Endometrium (tissue), 2 donors: ENCODE measurements at regions not wholly inside any gene's neighbourhood (a gene's known extent, or its start where the extent isn't known, plus 50 kb on each side); places are given as distances from the start of the nearest gene placed in this dataset.

Experiments used
- FAIRE-seq: peaks from 2 replicates; lab custom pipeline; 2012; peaks lifted over from hg19 to GRCh38; lab: Jason Lieb, UNC
- donor health status: control.
- donor health status: control.

DNA sequence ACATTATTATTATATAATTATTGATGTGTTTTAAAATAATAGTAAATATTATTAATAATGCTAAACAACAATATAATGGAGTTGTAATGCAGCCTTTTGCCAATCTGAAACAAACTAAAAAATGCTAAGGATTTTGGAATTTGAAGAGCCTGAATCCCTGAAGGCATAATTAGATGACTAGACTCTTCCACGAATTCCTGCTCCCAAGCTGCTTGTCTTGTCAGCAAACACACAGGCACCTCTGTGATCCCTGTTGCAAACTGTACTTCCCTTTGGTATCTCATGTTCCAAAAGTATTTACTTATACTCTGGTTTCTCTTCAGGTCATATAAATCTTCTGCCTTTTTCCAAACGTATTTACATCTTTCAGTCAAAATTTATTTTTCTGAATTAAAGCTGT lies 1862.4 kb downstream of the OLFM4 start:
- no peak for FAIRE-seq

DNA sequence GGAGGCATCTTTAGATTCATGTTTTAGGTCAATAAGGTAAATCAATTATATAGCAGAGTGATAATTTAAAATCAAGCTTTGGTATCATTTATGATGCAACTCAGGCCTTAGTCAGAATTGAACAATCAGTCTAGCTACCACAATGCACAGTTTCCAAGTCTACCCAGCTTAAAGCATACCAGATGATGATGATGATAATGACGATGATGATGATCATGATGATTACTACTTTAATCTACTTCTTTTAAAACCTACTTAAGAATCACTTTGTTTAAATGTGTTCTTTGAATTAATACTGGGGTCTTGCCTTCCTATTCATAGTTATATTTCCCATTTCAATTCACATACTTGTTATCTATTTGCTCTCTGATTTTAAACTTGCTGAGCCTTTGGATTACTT lies 1872.7 kb downstream of the OLFM4 start:
- FAIRE-seq, result no peak

- FAIRE-seq, result no peak
These were observed 1883.8 kb downstream of the OLFM4 start for GRCh38 chr13:54912367-54912766.

- no peak for FAIRE-seq
These were observed 1885.1 kb downstream of the OLFM4 start for GRCh38 chr13:54913668-54914067.

DNA sequence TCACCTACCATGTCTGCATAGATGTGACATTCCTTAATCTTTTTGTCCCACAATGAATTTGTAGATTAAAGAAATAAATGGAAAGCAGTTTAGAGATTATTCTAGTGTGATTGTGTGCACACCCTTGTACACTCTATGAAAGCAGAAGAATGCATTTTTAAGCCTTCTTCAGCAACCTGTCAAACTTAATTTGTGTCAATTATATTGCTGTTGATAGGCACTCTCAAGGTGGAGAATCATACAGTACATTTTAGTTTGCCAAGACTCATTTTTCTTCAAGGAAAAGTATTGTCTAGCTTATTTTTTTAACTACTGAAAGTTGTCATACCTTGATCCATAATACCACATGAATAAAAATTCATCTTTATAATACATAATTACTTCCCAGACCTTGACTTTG lies 1898.9 kb downstream of the OLFM4 start:
- no peak for FAIRE-seq

DNA sequence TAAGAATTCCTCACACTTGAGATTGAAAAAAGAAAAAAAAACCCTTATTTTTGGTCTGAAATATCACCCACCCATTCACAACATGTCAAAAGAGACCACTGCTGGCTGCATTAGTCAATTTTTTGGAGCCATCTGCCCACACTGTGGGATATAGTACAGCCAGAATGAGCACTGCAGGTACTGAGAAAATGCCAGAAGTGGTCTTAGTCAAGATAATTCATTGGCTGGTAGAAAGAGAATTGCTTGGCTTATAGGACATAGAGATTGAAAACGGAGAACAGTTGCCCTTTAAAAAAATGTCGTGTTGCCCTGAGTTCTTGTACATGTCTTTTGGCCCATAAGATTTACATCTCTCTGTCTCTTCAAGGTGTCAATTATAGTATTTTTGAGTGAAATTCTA lies 1899.5 kb downstream of the OLFM4 start:
- no peak for FAIRE-seq

GRCh38 chr13:54934121-54934520 lies 1905.5 kb downstream of the OLFM4 start:
- no peak for FAIRE-seq

DNA sequence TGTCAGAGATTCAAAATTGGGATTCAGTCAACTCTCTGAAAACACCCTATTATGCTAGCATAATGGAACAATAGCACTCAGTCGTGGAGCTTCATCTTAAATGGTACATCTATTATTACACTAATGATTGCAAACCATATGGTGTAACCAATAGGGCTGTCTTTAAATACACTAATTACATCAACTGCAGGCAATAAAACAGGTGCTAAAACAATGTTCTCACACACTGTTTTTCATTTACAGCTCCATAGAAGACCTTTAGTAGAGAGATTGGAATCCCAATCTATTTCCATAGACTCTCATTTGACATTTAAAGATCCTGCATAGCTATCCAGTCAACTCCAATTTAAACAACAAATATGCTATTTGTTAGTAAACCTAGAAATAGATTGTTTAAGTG lies 1917.4 kb downstream of the OLFM4 start:
- FAIRE-seq, result no peak

- FAIRE-seq, result no peak
These were observed 1921.1 kb downstream of the OLFM4 start for GRCh38 chr13:54949735-54950134.

DNA sequence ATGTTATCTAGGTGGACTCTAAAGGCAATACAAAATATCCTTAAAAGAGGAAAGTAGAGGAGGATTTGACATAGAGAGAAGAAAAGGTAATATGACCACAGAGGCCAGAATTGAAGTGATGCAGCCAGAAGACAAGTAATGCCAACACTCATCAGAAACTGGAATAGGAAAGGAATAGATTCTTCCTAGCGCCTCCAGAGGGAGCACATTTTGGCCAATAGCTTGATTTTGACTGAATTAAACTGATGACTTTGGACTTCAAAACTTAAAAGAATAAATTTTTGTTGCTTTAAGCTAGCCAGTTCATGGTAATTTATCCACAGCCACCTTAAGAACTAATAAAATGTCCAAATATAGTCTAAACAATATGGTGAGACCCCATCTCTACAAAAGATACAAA lies 1921.9 kb downstream of the OLFM4 start:
- no peak for FAIRE-seq

DNA sequence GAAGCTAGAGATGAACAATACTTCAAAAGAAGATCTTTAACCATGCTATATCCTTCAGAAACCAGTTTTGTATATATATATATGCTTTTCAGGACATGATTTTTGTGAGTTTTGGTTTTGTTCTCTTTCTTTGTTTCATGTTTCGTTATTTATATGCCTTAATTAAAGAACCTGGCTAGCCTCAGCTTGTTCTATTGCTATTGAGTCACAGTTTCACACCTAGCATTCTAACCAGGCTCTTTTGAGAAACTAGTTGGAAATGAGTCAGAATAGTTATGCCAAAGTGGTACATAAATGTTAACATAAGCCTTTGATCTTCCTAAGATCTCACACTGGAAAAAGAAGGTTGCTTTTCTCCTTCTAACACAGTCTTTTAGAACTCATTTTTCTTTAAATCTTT lies 1925.2 kb downstream of the OLFM4 start:
- no peak for FAIRE-seq

DNA sequence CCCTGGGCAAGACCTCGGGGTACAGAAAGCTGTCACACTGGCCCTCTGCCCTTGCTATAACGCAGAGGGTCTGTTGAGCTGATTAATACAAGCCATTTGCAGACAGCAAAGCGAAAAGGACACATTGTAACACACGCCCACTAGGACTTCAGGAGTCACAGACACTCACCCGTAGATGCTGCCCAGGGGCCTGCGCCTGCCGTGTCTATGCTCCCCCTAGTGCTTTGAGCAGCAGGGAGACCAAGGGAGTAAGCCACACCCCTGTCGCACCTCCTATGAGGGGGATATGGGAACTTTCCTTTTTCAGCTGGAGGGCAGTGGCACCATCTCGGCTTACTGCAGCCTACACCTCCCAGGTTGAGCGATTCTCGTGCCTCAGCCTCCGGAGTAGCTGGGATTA lies 1930.2 kb downstream of the OLFM4 start:
- no peak for FAIRE-seq

GRCh38 chr13:54965881-54966280 lies 1937.3 kb downstream of the OLFM4 start:
- FAIRE-seq, result no peak

DNA sequence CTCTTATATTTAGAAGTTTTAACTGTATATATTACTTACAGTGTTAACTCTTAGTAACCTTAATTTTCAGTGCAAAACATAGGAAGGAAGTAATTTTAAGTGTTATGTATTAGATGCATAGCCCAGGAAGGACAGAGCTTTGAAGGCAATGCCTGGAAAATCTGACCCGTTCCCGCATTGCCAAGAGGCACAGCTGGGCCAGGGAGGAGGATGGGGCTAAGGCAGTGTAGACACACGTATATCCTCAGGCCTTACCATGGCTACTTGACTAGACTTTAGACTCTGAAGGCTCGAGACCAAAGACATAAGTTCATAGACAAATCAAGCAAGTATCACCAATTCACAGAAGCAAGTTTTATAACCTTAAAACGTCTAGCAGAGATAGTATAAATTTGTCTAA lies 1944.2 kb downstream of the OLFM4 start:
- no peak for FAIRE-seq

DNA sequence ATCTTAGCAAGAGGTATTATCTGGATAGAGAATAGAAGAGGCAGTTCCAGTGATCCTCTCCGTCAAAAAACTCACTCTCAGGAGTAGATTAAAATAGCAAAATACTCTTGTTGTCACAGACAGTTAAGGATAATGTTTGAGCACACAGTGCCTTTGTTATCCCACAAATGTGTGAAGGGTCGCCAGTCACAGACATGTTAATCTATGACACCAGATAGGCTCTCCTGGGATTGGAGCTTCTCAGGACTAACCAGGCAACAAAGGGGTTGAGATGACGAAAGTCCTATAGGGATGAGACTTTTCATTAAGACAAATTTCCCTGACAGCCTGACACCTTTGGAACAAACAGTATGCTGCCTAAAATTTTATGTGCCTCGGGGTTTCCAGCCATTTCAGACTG lies 1947.1 kb downstream of the OLFM4 start:
- no peak for FAIRE-seq

DNA sequence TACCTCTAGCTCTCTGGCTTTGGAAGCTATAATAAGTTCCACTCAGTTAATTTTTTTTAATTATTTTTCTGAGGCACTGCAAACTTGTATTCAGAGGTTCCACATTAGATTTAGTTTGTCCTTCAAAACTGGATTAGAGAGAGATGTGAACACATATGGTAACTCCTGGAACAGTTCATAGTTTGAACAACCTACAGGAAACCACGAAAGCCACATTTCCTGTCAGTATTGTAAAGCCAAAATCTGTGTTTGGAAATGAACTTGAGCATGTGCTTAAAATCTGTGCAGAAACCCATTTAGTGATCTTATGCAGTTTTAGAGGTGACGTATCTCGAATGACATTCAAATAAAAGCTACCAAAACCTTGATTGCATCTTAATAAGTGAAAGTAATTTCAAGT lies 1952.0 kb downstream of the OLFM4 start:
- FAIRE-seq, result no peak

DNA sequence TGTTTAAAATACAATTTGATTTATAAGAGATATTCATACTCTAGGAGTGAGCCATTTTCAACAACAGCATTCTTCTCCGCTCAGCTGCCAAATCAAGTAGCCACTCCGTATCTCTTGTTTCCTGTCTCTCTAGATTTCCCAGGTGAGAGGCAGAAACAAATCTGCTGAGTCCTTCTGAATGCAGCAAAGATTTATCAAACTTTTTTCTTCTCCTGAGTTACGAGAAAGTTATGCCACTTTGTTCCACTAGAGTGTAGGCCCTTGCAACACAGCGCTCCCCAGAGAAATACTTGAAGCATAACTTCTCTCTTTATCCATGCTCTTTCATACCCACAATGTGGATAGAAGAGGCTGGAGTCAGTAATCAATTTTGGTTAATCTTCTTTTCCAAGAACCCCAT lies 1960.8 kb downstream of the OLFM4 start:
- no peak for FAIRE-seq

DNA sequence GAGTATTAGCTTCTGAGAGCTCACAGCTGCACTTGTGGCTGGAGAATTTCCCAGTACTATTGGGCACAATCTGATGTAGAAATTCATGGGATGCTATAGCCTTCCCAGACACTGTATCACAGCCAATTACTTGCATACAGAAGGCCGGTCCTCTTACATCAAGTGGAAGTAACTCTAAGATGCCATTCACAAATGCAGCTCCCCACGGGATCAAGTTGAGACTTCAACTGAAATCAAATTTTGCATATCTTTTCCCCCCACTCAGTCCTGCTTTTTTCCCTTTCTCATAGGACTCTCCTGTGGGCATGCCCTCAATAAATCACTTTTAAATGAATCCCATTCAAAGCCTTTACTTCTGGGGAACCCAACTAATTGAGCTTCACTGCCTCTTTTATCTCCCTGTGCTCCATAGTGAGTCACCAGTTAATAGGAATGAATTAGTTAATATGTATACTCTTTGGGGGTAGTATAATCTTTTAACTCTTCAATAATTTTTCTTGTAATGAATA lies 1970.8 kb downstream of the OLFM4 start:
- no peak for FAIRE-seq

DNA sequence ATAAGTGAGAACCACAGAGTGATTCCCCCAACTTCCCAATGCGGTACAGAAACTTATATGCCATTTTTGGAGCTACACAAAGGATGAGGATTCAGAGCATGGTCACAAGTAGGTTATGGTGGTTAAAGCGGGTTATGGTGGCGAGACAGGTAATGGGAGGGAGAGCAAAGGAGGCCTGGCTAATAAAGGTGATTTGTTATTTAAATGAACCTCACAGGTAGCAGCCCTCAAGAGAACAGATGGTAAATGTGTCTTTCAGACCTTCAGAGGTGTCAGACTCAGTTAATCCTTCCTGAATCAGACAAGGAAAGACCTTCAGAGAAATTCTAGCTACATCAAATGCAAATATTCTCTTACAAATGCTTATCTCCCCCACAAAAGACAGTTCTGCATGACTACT lies 1971.4 kb downstream of the OLFM4 start:
- no peak for FAIRE-seq

DNA sequence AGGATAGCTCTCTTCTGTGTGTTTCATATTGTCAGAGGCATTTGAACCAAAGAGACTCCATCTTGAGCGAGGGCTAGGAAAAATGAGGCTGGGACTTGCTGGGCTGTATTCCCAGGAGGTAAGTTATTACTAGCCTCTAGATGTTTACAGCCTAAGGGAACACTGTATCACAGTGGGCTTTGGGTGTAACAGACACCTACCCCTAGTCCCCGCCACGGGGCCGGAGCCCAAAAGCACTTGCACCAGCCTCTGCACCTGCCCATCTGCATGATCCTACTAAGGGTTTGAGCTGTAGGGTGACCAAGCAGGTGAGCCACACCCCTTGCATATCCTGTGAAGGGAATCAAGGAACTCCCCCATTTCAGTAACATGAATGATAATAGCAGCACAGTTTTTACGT lies 1972.2 kb downstream of the OLFM4 start:
- no peak for FAIRE-seq

GRCh38 chr13:55001881-55002280 lies 1973.3 kb downstream of the OLFM4 start:
- FAIRE-seq, result no peak

DNA sequence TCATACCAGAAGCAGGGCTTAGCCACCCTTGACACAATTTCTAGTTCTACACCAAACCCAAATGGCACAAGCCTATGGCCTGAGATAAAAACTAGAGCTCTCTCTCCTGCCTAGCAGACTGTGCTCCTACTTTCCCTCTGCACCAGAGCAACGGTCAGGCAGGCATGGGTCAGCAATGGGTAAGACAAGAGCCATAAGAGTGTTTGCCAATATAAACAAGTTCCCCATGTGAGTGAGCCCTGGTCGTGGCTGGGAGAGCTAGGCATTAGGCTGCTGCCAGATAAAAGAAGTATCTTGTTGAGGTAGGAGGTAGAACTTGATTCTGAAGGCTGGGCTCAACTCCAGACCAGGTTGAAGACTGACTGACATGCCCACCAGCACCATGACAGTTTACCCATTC lies 1979.1 kb downstream of the OLFM4 start:
- FAIRE-seq, result no peak

- FAIRE-seq, result no peak
These were observed 1984.4 kb downstream of the OLFM4 start for GRCh38 chr13:55013051-55013450.

- FAIRE-seq, result no peak
These were observed 2000.7 kb downstream of the OLFM4 start for GRCh38 chr13:55029280-55029679.

DNA sequence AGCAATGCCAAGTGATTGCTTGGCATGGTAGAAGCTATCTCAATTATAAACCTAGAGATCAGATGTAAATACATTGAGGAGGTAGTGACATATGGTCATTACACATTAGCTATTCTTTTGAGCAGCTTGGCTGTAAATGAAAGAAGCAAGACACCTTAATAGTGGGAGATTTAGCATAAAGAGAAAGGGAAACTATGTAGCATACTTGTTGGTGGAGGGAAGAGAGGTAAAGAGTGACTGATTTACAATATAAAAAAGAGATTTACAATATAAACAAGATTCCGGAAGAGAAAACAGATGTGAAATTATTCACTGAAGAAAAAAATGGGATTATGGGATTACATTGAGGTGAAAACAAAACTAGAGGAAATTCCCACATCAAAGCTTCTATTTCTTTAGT lies 2009.6 kb downstream of the OLFM4 start:
- no peak for FAIRE-seq
